OCI-LY3 (cell line): ENCODE measurements at regions not wholly inside any gene's neighbourhood (a gene's known extent, or its start where the extent isn't known, plus 50 kb on each side); places are given as distances from the start of the nearest gene placed in this dataset.

Source experiments
- H2AFZ ChIP-seq: fragments of 200-600, 300-600 bp; shearing (Covaris generic); 2 replicates; pipeline ENCODE4 v1.6.0; 2014; ENCODE audit warnings: antibody characterized with exemption, low read depth, low read length
- H3K27ac ChIP-seq: fragments of 200-600, 300-600 bp; sonication (generic); 2 replicates; pipeline ENCODE4 v1.5.1; 2014; ENCODE audit warnings: mild to moderate bottlenecking, low read length, moderate library complexity, mixed read lengths
- H3K27me3 ChIP-seq: fragments of 200-600, 300-600 bp; sonication (generic); 2 replicates; pipeline ENCODE4 v1.6.1; 2014; ENCODE audit warnings: low read depth, low read length, mixed read lengths
- H3K36me3 ChIP-seq: fragments of 200-600, 300-600 bp; sonication (generic); replicated peaks from 2 replicates; pipeline ENCODE3; 2014; ENCODE audit warnings: low read depth, low read length, mixed read lengths
- H3K4me1 ChIP-seq: fragments of 300-600, 200-600 bp; sonication (generic); 2 replicates; pipeline ENCODE4 v1.6.1; 2014; ENCODE audit warnings: low read length, mixed read lengths
- H3K4me2 ChIP-seq: fragments of 200-600, 300-600 bp; sonication (generic); 2 replicates; pipeline ENCODE4 v1.6.1; 2014; ENCODE audit warnings: low read length, mixed read lengths
- H3K4me3 ChIP-seq: fragments of 300-600, 200-600 bp; sonication (generic); 2 replicates; pipeline ENCODE4 v1.5.1; 2014; ENCODE audit warnings: antibody characterized with exemption, mild to moderate bottlenecking, low read length, moderate library complexity
- H3K79me2 ChIP-seq: fragments of 300-600, 200-600 bp; shearing (Covaris generic); 2 replicates; pipeline ENCODE4 v1.6.1; 2014; ENCODE audit warnings: mild to moderate bottlenecking, low read length, mixed read lengths
- H3K9ac ChIP-seq: fragments of 300-600, 200-600 bp; shearing (Covaris generic); 2 replicates; pipeline ENCODE4 v1.6.0; 2014; ENCODE audit warnings: mild to moderate bottlenecking, low read length, moderate library complexity
- H3K9me3 ChIP-seq: fragments of 200-600, 300-600 bp; shearing (Covaris generic); 2 replicates; pipeline ENCODE4 v1.6.1; 2014; ENCODE audit warnings: low read length, mixed read lengths; ENCODE audit not compliant: insufficient read depth
- H4K20me1 ChIP-seq: fragments of 200-600, 300-600 bp; sonication (generic); 2 replicates; pipeline ENCODE4 v1.6.1; 2016; ENCODE audit warnings: low read length, mixed read lengths; ENCODE audit not compliant: insufficient read depth
- CTCF ChIP-seq: fragments of 200-600, 300-600 bp; sonication (generic); IDR thresholded peaks from 2 replicates; pipeline ENCODE4 v1.5.1; 2014; ENCODE audit warnings: antibody characterized with exemption, low read length, low read depth
- EZH2phosphoT487 ChIP-seq: fragments of 200-600 bp; shearing (Covaris generic); IDR thresholded peaks from 2 replicates; pipeline ENCODE4 v1.6.1; 2018; ENCODE audit warnings: antibody characterized with exemption, mixed run types, low read depth

DNA sequence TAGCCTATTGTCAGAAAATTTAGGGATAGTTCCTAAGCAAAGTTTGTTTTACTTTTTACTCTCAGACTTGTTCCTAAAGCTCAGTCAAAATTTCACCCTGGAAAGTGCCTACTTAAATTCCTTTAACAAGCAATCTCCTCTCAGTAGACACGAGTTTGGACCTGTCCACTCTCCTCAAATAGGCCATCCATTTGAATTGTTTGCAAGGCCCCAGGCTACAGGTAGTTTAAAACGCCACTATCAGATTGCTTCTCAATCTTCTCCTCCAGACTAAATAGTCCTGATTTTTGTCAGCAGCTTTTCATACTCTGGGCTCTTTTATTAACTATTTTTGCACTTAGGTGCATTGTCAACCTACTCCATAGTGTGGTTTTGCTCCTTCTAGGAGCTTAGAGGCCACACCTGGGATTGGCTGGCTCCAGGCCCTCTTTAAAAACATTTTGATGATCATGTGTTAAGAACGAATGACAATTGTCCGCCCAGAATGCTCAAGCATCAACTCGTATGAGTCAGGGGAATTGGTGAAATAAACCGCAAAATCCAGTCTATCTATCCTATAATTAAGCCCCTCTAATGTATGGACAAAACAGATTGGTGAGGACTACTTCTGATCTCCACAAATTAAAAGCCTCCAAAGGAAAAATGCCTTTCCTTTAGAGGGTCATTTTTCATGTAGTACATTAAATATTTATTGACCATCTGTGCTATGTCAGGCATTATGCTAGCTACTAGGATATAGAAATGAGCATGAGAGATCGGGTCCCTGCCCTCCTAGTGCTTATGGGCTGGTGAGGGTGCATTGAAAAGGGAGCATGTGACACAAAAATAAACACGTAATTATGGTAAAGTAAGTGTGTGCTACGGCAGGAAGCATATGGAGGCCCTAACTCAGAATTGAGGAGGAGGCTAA, 333.8 kb upstream of the TNP1 start:
- no peaks in the 10 kb centered on the region for H3K9me3 ChIP-seq
- no peak for TF ChIP-seq EZH2phosphoT487
- no peak for TF ChIP-seq CTCF

DNA sequence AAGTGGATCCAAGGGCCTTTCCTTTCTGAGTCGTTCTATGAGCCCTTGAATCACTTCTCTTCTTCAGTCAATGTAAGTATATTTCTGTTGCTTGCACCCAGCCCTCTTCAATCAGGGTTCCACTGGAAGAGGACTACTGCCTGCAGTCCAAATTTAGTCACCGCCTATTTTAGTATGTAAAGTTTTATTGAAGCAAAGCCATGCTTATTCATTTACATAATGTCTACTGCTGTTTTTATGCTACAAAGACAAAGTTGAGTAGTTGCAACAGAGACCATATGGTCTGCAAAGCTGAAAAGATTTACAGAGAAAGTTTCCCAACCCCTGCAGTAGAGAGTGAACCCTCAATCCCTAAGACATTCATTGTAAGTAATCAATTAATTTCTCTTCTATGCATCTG, 332.5 kb upstream of the TNP1 start:
- no peak for TF ChIP-seq CTCF
- no peak for TF ChIP-seq EZH2phosphoT487
- H3K9me3 ChIP-seq: no peaks in the 10 kb centered on the region
- no peak overlapping the region for H3K9ac ChIP-seq
- H3K79me2 ChIP-seq: no peaks in the 10 kb centered on the region
- H2AFZ ChIP-seq: no peak overlapping the region
- H3K4me3 ChIP-seq: no peak overlapping the region
- no peaks in the 10 kb centered on the region for H3K36me3 ChIP-seq
- no peaks in the 10 kb centered on the region for H3K4me1 ChIP-seq
- H4K20me1 ChIP-seq: no peaks in the 10 kb centered on the region
- no peak overlapping the region for H3K4me2 ChIP-seq
- no peaks in the 10 kb centered on the region for H3K27me3 ChIP-seq
- H3K27ac ChIP-seq: no peak overlapping the region

More for the DNA sequence above, 333.8 kb upstream of the TNP1 start:
- H3K79me2 ChIP-seq: no peaks in the 10 kb centered on the region
- H3K4me3 ChIP-seq: no peak overlapping the region
- no peak overlapping the region for H3K9ac ChIP-seq
- H2AFZ ChIP-seq: no peak overlapping the region
- no peaks in the 10 kb centered on the region for H4K20me1 ChIP-seq
- H3K27me3 ChIP-seq: no peaks in the 10 kb centered on the region
- no peak overlapping the region for H3K27ac ChIP-seq
- no peaks in the 10 kb centered on the region for H3K36me3 ChIP-seq
- H3K4me2 ChIP-seq: no peak overlapping the region
- no peaks in the 10 kb centered on the region for H3K4me1 ChIP-seq

GRCh38 chr2:217189747-217190146, 329.9 kb upstream of the TNP1 start:
- Histone ChIP-seq H3K36me3 (no peaks in the 10 kb centered on the region), H3K79me2 (no peaks in the 10 kb centered on the region), H3K4me3 (no peak overlapping the region), H3K27me3 (0 out of 2 replicates have a peak, but pooled peaks cover 8% of the 10 kb centered on the region), H3K27ac (no peak overlapping the region), H4K20me1 (no peaks in the 10 kb centered on the region), H3K4me1 (no peaks in the 10 kb centered on the region), H3K4me2 (no peak overlapping the region), H3K9ac (no peak overlapping the region), H2AFZ (no peak overlapping the region), H3K9me3 (no peaks in the 10 kb centered on the region)
- no peak for TF ChIP-seq CTCF
- TF ChIP-seq EZH2phosphoT487: no peak

DNA sequence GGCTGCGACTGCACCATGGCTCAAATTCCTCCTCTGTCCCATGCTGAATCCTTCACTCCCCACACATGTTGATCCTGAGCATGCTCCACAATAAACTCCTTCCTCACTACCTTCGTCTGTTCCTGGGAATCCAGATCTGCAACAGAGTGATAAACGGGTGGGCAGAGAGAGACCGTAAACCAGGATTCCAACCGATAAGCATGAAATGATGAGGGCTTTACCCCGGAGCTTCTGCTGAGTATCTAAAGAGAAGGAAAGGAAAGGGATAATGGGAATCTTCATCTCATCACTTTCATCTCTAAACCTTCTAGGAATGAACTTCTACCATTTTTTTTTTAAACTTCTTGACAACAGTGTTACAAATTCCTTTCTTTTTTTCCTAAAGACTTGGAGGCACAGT, 329.3 kb upstream of the TNP1 start:
- no peaks in the 10 kb centered on the region for H4K20me1 ChIP-seq
- H3K9me3 ChIP-seq: no peaks in the 10 kb centered on the region
- no peaks in the 10 kb centered on the region for H3K79me2 ChIP-seq
- no peaks in the 10 kb centered on the region for H3K4me1 ChIP-seq
- no peak overlapping the region for H3K27ac ChIP-seq
- no peak overlapping the region for H2AFZ ChIP-seq
- H3K27me3 ChIP-seq: 0 out of 2 replicates have a peak, but pooled peaks cover 8% of the 10 kb centered on the region
- no peak overlapping the region for H3K9ac ChIP-seq
- H3K36me3 ChIP-seq: no peaks in the 10 kb centered on the region
- no peak overlapping the region for H3K4me3 ChIP-seq
- H3K4me2 ChIP-seq: no peak overlapping the region
- no peak for TF ChIP-seq CTCF
- TF ChIP-seq EZH2phosphoT487: no peak
